Activated CD4-positive, alpha-beta T cell treated with anti-CD3 and anti-CD28 coated beads for 36 hours (primary cell): ENCODE measurements at regions not wholly inside any gene's neighbourhood (a gene's known extent, or its start where the extent isn't known, plus 50 kb on each side); places are given as distances from the start of the nearest gene placed in this dataset.
"Not testable (repeated sequence)": the region's sequence is repeated elsewhere in the genome, so short reads cannot be mapped to it uniquely, and the experiment has no call there.

Experiments used
- ATAC-seq: fragments of 200-7000 bp; cut with Tn5 transposase; one replicate; pipeline ENCODE4 v1.10.0; 2021; ENCODE audit warnings: mild to moderate bottlenecking, moderate library complexity
- CTCF ChIA-PET: fragments of 350-600 bp; sonication (Branson Sonifier 250); formaldehyde crosslinking; loops from one replicate; lab custom pipeline; 2021; ENCODE audit warnings: antibody characterized with exemption; lab: Charles Lee
- POLR2A ChIA-PET: fragments of 350-600 bp; sonication (Branson Sonifier 250); formaldehyde crosslinking; loops from one replicate; lab custom pipeline; 2021; ENCODE audit warnings: antibody characterized with exemption, inconsistent platforms; lab: Charles Lee
- DNase-seq: peaks from one replicate; pipeline ENCODE4 v3.0.0-alpha.2; 2020
- H3K27ac Mint-ChIP-seq: one replicate; pipeline ENCODE4 v1.8.0; 2021; ENCODE audit warnings: mixed read lengths
- H3K27me3 Mint-ChIP-seq: one replicate; pipeline ENCODE4 v1.8.0; 2021; ENCODE audit warnings: mixed read lengths
- H3K36me3 Mint-ChIP-seq: one replicate; pipeline ENCODE4 v1.8.0; 2021; ENCODE audit warnings: low read depth, mixed read lengths
- H3K4me1 Mint-ChIP-seq: one replicate; pipeline ENCODE4 v1.8.0; 2021; ENCODE audit warnings: mixed read lengths
- H3K4me3 Mint-ChIP-seq: one replicate; pipeline ENCODE4 v1.8.0; 2021; ENCODE audit warnings: mild to moderate bottlenecking, moderate library complexity, mixed read lengths
- H3K9me3 Mint-ChIP-seq: one replicate; pipeline ENCODE4 v1.8.0; 2021; ENCODE audit warnings: low read depth, mixed read lengths
- intact Hi-C, 2 experiments: fragments of 100-400 bp; cut with DNase I in 1 of 2; cut with micrococcal nuclease in 1 of 2; formaldehyde crosslinking; loops; one replicate each; pipeline versions ENCODE4 v1.14.2 to v1.15.1; 2022 to 2024; cut with DNase I, micrococcal nuclease

GRCh38 chr2:242111954-242112353 lies 242.4 kb downstream of the RTP5 start:
- H3K9me3 Mint-ChIP-seq, POLR2A ChIA-PET, intact Hi-C loops, H3K4me1 Mint-ChIP-seq, H3K27me3 Mint-ChIP-seq, DNase-seq, H3K36me3 Mint-ChIP-seq, H3K27ac Mint-ChIP-seq, CTCF ChIA-PET, H3K4me3 Mint-ChIP-seq: not testable (repeated sequence)
- ATAC-seq: peak; percentile 74

GRCh38 chr2:242113492-242113891 lies 244.0 kb downstream of the RTP5 start:
- H3K27me3 Mint-ChIP-seq, POLR2A ChIA-PET, H3K4me3 Mint-ChIP-seq, DNase-seq, H3K27ac Mint-ChIP-seq, H3K4me1 Mint-ChIP-seq, ATAC-seq, CTCF ChIA-PET, intact Hi-C loops, H3K9me3 Mint-ChIP-seq, H3K36me3 Mint-ChIP-seq: not testable (repeated sequence)

- H3K4me1 Mint-ChIP-seq, POLR2A ChIA-PET, H3K36me3 Mint-ChIP-seq, H3K4me3 Mint-ChIP-seq, DNase-seq, ATAC-seq, H3K27me3 Mint-ChIP-seq, H3K27ac Mint-ChIP-seq, H3K9me3 Mint-ChIP-seq, intact Hi-C loops, CTCF ChIA-PET: not testable (repeated sequence)
Observed at GRCh38 chr2:242116676-242117075, 247.1 kb downstream of the RTP5 start.

- intact Hi-C loops, H3K4me1 Mint-ChIP-seq, H3K4me3 Mint-ChIP-seq, H3K9me3 Mint-ChIP-seq, H3K27me3 Mint-ChIP-seq, H3K27ac Mint-ChIP-seq, DNase-seq, CTCF ChIA-PET, H3K36me3 Mint-ChIP-seq, POLR2A ChIA-PET, ATAC-seq: not testable (repeated sequence)
Observed at GRCh38 chr2:242117305-242117704, 247.8 kb downstream of the RTP5 start.

- H3K4me1 Mint-ChIP-seq, H3K36me3 Mint-ChIP-seq, H3K4me3 Mint-ChIP-seq, intact Hi-C loops, CTCF ChIA-PET, ATAC-seq, H3K9me3 Mint-ChIP-seq, H3K27me3 Mint-ChIP-seq, DNase-seq, POLR2A ChIA-PET, H3K27ac Mint-ChIP-seq: not testable (repeated sequence)
Observed at GRCh38 chr2:242119682-242120081, 250.2 kb downstream of the RTP5 start.

GRCh38 chr2:242130682-242131081 lies 261.2 kb downstream of the RTP5 start:
- DNase-seq, H3K9me3 Mint-ChIP-seq, H3K4me1 Mint-ChIP-seq, H3K27ac Mint-ChIP-seq, intact Hi-C loops, CTCF ChIA-PET, ATAC-seq, POLR2A ChIA-PET, H3K4me3 Mint-ChIP-seq, H3K36me3 Mint-ChIP-seq, H3K27me3 Mint-ChIP-seq: not testable (repeated sequence)

GRCh38 chr2:242159921-242160320 lies 290.4 kb downstream of the RTP5 start:
- H3K9me3 Mint-ChIP-seq, intact Hi-C loops, H3K4me1 Mint-ChIP-seq, POLR2A ChIA-PET, H3K4me3 Mint-ChIP-seq, H3K27ac Mint-ChIP-seq, ATAC-seq, DNase-seq, H3K27me3 Mint-ChIP-seq, CTCF ChIA-PET, H3K36me3 Mint-ChIP-seq: not testable (repeated sequence)

- POLR2A ChIA-PET, H3K36me3 Mint-ChIP-seq, CTCF ChIA-PET, H3K27ac Mint-ChIP-seq, H3K4me3 Mint-ChIP-seq, DNase-seq, ATAC-seq, intact Hi-C loops, H3K27me3 Mint-ChIP-seq, H3K4me1 Mint-ChIP-seq, H3K9me3 Mint-ChIP-seq: not testable (repeated sequence)
Observed at GRCh38 chr2:242165115-242165514, 295.6 kb downstream of the RTP5 start.

- H3K36me3 Mint-ChIP-seq, intact Hi-C loops, H3K4me1 Mint-ChIP-seq, POLR2A ChIA-PET, CTCF ChIA-PET, ATAC-seq, H3K4me3 Mint-ChIP-seq, H3K27ac Mint-ChIP-seq, H3K27me3 Mint-ChIP-seq, H3K9me3 Mint-ChIP-seq, DNase-seq: not testable (repeated sequence)
Observed at GRCh38 chr2:242171290-242171689, 301.8 kb downstream of the RTP5 start.
